ENCODE measurements at regions not wholly inside any gene's neighbourhood (a gene's known extent, or its start where the extent isn't known, plus 50 kb on each side); places are given as distances from the start of the nearest gene placed in this dataset.

- TF ChIP-seq CTCF (IDR thresholded peaks at IDR 0.05) (no peak), ZFX (IDR thresholded peaks at IDR 0.05; ENCODE audit: borderline replicate concordance) (no peak)
Observed at GRCh38 chr6:47157653-47158219, 115.6 kb upstream of the ADGRF1 start.
